ENCODE measurements at regions not wholly inside any gene's neighbourhood (a gene's known extent, or its start where the extent isn't known, plus 50 kb on each side); places are given as distances from the start of the nearest gene placed in this dataset.

GRCh38 chr21:35257413-35257812 lies 208.3 kb upstream of the RUNX1 start:
- TF ChIP-seq CTCF (IDR thresholded peaks at IDR 0.05; ENCODE audit: low read length) (no peak), EZH2 (optimal IDR thresholded peaks at IDR 0.05; ENCODE audit: low read depth, low read length) (no peak)
